ENCODE measurements at regions not wholly inside any gene's neighbourhood (a gene's known extent, or its start where the extent isn't known, plus 50 kb on each side); places are given as distances from the start of the nearest gene placed in this dataset.

DNA sequence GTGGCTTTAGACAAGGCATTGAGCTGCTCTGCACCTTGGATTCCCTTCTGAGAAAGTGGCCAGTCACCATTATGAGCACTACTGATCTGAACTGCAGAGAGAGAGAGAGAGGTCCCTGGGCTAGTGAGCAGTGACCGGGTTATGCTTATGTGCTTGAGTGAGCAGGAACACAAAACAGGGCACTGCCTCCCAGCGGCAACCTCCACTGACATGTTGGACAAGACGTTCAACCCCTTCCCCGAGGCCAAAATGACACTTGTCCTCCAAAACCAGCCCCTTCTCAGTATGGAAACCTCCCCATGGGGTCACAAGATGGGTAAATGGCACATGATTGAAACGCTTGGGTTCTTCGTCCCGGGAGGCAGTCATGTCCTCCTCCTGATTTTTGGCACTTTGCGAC is 339.4 kb upstream of the ZMIZ1 start:
- ATAC-seq: no peak

DNA sequence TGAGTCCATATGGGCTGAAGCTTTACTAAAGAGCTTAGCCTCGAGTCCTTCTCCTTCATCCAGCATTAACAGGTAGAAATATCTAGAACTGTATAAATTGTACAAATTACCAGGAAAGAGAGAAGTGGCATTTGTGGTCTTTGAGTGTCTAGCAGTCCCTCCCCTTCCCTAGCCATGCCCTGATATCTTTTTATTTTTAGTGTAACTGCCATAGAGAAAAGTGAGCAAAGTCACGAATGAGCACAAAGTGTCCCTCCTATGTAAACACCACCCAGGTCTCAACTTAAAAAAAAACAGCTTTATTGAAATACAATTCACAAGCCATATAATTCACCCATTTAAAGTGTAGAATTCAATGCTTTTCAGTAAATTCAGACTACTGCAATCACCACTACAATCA is 339.0 kb upstream of the ZMIZ1 start:
- ATAC-seq: no peak

DNA sequence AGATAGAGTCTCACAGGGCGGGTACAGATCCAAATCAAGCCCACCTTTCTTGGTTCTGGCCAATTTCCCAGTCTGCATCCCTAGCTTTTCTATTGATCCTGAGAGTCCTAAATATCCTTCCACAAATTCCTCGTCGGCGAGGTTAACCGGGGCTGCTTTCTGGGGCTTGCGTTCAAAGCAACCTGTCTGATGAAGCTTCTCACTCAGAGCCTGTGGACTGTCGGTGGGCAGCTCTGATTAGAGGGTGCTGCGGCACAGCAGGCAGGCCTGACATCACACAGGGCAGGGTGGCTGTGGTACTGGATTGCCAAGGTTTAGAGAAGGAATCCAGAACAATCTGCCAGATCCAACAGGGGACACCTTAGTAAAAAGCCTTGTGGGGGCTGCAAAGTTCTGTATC is 338.0 kb upstream of the ZMIZ1 start:
- no peak for ATAC-seq

DNA sequence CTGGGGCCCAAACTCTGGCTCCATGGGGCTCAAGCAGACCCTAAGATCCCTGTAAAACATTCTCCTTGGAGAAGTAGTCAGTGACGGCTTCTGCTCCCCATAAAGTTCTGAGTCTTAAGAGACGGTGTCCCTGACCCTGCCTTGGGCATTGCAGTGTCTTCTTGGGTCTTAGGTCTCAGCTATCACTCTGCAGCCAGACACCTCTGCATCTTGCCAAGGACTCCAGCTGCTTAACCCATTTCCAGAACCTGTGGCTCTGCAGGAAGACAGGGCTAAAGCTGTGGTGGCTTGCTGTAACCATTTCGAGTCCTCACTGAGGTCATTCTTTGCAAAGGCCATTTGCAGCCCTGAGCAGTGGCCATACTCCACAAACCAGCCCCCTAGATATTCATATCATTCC is 337.1 kb upstream of the ZMIZ1 start:
- ATAC-seq: no peak

DNA sequence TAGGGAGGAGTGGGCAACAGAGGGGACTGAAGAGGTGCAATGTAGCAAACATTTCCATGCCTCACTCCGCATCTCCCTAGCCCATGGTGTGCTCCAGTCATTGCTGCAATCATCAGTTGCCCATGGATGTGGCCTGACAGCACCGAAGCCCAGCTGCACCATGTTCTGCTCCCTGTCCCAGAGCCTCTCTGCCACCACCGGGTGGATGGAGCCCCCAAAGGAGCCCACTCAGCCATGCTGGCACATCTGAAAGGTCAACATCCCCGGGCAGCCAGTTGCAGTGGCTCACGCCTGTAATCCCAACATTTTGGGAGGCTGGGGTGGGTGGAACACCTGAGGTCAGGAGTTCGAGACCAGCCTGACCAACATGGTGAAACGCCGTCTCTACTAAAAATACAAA is 336.4 kb upstream of the ZMIZ1 start:
- ATAC-seq: no peak

DNA sequence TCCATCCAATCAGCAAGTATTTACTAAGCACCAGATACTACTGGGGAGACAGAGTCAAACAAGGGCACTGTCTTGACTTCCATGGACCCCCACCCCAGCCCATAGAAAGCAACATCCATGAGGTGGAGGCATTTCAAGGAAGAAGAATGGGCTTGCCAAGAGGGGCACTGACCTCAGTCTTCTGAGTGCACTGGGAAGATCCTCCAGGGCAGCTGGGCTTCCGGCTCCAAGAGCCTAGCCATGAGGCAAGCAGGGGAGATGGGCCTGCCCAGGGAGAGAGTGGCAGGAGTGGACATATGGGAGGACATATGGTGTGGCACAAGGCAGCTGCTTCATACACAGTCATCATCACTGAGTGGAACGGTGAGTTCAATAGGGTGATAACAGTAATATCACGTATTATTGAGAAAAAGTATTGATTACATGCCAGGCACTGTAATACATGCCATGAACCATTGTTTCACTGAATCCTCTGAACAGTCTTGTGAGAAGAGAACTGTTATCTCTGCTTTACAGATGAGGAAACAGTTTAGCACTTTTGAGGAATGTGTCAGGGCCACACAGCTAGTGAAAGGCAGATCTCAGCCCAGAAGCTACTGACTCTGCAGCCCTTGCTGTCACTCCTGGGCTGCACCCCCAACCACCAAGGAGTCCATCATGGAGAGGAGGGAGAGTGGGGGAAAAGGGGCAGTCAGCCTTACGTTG is 331.7 kb upstream of the ZMIZ1 start:
- no peak for ATAC-seq

DNA sequence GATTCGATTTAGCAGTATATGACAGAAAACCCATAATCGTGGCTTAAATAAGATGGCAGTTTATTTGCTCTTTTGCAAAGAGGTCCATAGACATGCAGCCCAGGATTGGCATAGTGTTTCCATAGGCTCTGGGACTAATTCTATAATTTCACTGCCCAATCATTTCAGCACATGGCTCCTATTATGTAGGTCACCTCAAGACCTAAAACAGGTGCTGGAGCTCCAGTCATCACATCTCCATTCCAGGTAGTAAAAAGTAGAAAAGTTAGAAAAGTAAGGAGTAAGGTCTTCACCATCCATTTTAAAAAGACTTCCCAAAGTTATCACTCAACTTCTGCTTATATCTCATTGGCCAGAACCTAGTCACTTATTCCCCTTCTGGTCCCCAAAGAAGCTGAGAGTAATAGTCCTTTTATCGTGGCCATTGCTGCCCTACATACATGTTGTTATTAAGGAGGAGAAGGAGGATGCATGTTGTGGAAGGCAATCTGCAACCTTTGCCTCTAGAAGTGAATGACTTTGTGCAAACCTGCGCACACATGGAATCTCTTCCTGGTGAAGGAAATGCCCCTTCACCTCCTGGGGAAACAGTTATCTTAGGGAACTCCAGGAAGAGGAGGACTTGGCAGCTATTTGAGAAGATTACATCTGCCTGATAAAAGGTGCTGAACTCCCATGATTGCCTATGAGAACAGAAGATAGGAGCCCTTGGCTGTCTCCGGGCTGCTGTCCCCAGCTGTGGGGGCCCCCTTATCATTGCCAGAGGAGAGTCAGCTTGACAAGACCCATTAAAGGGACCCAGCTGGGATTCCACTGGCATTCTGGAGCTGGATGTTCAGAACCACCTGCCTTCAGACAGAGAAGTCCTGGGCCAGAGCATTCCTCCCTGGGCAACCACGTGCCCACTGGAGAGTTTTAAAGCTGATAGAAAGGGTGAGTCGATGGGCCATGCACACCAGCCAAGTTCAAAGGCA is 330.6 kb upstream of the ZMIZ1 start:
- ATAC-seq: no peak

DNA sequence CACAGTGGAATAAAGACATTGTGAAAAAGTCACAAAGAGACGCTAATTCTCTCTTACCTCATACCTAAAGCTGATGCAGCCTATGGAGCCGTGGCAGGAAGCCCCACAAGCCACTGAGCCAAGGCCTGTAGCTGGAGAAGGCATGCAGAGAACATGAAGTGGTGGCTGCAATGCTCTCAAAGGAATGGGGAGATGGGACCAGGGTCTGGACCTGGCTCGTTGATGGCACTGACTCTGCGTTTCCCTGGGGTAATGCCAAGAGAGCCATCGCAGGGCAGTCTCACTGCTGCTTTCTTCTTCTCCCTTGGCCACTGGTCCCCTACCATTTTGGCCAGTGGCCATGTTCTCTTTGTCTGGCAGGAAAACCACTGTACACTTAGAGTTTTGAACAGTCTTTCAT is 329.9 kb upstream of the ZMIZ1 start:
- ATAC-seq: no peak

DNA sequence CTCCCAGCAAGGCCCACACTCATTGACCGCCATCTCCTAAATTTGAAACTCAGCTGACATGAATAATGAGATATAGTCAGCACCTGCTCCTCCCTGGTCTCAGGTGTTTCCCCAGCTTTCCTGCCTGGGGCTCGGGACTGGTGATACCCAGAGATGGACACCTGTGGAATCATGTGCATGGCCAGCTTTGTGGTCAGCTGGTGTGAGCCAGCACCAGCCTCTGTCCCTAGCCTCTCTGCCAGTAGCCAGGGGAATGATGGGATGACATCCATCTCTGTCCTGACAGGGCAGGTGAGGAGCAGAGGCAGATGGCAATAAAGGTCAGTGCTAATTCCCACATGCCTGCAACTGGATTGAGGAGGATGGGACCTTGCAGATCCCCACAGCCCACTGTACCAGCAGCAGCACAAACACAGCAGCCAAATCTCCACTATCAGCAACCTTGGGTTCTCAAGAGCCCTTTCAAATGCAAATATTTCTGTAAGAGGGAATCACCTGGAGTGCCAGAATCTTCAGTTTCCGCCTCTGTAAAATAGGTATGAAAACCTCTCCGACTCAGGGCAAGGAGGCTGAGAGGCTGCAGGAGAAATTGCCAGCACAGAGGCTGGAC is 329.2 kb upstream of the ZMIZ1 start:
- no peak for ATAC-seq

DNA sequence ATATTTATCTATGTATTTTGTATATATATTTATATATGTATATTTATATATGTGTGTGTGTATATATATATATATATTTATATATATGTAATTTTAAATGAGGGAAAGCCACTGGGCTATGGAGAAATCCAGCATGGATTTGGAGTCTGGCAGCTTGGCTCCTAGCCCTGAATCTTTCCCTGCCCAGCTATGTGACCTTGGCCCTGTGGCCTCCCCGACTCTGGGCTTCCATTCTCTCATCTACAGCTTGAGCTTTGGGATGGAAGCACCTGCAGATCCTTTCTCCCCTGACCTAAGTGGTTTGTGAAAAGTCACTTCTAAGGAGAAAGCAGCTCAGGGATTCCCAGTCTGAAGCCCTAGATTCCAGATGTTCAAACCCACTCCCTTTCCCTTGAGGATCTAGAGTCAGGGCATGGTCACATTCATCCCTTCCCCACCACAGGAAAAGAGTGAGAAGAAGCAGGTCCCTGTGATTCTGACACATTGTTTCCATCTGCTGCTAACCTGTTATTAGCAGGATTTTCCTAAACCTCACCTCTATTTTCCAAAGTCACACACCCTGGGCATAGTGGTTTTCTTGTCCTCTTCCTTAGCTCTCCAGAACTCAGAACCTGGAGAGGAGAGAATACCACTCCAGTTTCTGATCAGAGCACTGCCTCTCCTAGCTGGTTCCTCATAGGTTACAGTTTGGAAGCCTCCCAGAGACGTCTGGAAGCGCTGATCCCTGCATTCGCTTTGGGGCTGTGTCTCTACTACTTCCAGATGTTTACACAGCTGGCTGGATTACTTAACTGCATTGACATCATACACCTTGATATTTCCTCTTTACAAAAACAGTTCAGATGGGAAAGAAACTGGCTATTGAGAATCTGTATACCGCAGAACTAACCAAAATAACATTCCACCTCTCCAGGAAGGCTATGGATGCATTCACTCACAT is 327.5 kb upstream of the ZMIZ1 start:
- no peak for ATAC-seq

DNA sequence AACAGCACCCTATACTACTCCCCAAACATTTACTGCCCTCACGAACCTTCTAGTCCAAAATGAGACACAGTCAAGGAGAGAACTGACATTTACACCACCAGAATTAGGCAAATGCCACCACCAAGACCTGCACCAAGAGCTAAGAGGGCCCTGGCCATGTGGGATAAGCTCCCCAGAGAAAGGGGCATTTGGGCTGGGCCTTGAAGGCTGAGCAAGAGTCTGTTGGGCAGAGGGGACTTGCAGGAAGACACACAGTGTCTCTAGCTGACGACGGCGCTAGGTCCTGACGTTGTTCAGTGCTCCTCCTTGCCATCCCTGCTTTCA is 326.4 kb upstream of the ZMIZ1 start:
- ATAC-seq: no peak

DNA sequence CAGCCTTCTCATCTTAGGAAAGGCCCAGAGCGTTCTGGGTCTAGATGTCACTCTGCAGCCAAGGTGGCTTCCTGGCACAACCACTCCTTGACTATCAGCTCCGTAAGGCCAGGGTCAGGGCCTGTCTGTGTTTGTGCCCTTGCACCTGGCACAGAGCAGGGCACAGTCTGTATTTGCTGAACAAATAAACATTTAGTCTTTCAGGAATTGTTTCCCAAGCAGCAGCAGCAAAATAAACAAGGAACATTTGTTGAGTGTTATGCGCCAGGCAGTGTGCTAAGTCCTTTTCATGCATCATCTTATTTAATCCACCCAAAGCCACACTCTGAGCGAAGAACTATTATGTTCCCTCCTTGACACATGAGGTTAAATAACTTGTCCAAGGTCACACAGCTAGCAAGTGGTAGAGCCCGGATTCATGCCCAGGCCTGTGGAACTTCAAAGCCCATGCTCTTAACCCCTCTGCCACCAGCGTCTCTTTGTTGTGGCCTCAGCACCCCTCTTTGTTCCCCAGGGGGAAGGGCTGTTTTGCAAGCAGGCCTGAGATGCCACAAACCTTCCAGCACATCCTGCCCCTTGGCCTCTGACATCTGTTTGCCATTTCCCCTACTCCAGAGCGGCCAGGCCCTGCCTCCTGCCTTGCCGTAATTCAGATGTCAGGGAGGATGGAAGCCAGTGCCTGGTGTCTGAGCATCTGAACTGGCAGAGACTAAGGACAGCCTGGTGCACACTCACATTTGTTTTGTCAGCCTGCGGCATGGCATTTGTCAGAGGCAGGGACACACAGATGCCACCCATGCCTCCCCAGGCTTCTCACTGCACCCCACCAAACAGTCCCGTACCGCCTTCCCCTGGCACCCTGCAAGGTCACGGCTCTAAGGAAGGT is 325.8 kb upstream of the ZMIZ1 start:
- ATAC-seq: no peak

DNA sequence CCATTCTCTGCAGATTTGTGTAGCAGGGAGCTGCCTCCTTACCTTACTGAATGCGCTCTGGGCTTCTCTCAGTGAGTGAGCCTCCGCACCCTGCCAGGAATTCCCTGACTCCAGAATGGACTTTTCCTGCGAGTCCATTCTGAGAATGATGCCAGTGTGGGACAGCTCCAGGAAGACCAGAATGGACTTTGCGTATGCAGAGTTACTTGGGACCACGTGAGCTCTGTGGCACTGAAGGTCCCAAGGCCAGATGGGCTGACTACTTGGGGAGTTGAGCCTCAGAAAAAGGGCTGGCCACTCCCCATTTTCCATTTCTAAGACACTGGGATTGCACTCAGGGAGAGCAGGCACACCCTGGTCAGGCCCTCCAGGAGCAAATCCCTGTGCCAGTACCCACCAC is 324.7 kb upstream of the ZMIZ1 start:
- ATAC-seq: no peak

DNA sequence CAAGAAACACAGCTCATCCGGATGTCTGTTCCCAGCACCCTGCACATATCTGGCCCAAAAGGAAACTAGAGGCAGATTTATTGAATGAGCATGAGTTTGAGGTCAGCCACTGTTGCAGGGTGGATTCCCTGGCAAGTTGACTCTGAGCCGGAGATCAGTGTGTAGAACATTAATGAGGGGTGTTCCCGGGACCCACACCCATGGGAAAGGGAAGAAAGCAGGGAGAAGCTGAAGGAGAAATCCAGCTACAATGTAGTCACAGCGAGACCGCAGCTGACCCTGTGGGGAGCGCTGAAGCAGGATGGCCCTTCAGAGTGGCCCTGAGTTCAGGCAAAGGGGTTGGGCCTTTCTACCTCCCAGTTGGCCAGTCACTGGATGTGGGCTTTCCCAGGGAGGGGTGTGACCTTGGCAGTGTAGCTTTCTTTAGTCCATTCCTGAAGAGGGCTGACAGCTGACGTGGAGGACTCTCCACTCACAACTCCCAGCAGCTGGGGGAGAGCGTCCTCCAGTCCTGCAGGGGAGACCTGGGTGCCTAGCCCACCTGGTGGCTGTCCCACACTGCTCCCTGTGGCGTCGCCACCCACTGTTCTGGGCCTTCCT is 324.2 kb upstream of the ZMIZ1 start:
- ATAC-seq: no peak

DNA sequence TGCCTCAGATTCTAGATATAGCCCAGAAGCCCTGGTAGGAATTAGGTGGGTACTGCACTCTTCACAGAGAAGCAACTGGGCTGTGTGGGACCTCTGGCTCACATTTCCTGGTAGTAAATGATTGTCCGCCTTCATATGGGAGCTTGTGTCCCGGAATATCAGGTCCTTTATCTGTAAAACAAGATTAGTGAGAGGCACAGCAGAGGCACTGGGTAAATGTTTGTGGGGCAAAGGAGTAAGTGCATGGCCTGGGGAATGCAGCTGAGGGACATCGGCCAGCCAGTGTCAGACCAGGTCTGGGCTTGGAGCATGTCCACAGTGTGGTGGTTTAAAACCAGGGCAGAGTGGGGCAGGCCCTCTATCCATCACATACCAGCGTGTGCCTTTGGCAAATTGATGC is 323.3 kb upstream of the ZMIZ1 start:
- no peak for ATAC-seq

DNA sequence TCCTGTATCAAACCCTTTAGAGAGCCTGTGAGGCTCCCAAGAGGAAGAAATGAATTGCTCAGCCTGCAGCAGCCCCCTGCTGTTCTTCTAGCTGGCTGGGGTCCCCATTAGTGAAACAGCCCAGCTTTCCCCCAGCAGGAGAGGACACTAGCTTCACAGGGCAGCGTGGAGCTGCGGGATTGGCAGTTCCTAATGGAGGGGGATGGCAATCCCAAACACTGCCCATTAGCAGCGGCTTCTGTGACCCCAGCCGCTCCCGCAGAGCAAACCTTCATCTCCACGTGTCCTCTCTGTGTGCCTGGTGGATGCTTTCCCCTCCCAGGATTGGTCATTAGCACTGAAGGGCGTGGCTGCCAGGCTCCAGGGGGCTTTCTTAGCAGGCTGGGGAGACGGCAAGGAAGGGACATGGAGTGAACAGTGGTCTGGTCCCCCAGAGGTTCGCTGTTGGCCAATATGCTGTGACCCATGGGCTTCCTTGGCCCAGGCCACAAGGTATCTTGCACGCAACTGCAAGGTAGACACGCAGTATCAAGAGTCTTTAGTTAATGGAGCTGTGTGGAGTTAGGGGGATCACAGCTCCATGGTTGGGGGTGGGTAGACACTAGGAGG is 322.5 kb upstream of the ZMIZ1 start:
- no peak for ATAC-seq

DNA sequence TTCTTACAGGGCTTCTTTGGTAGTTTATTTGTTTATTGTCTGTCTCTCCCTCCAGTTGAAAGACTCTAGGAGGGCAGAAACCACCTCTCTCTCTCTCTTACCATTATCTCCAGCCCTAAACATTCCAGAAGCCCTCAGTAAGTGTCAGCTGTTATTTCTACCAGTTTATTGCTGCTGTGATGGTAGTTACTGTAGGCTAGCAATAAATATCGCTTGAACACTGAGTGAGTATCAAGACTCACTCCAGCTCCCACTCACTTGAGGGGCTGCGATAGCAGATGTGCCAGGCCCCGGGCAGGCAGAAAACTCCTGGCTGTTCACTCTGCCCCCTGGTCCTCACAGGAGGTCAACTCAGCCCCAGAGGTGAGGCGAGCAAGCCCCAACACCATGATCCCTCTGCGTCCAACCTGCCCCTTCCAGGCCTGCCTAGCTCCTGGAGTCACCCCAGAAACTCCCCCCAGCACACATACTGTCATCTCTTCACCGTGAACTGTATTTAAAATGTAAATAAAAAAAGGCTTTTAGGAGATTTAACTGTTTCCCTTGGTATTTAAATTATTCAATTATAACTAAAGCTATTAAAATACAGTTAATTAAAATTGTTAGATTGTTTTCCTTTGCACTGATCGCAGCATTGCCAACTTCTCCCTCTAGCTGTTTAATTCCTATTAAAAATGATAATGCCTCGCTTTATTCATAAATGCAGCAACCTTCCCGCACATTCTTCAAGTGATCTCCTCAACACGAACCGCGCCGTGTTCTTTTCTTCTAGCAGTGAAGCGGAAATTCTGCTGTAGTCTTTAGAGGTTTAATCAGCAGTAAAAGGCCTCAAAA is 321.1 kb upstream of the ZMIZ1 start:
- no peak for ATAC-seq

DNA sequence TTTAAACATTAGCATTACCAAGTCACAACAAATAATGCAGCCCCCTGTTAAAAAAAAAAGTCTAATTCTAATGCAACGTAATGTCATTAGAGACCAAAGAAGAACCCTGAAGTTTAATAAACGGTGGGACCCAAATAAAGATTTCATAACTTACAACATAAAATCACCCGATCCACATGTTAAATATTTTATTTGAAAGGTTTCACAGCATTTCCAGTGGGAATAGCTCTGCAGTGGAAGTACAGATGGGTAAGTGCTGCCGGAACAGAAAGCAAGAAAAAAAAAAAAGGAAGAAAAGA is 320.6 kb upstream of the ZMIZ1 start:
- ATAC-seq: no peak

DNA sequence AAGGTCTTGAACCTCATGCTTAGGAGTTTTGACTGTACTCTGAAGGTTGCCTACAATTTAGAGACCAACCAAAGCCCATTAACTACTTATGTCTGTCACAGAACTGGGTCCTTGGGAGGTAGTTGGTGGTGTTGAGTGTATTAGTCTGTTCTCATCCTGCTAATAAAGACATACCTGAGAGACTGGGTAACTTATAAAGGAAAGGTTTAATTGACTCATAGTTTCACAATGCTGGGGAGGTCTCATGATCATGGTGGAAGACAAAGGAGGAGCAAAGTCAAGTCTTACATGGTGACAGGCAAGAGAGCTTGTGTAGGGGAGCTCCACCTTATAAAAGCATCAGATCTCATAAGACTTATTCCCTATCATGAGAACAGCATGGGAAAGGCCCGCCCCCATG is 319.6 kb upstream of the ZMIZ1 start:
- no peak for ATAC-seq

DNA sequence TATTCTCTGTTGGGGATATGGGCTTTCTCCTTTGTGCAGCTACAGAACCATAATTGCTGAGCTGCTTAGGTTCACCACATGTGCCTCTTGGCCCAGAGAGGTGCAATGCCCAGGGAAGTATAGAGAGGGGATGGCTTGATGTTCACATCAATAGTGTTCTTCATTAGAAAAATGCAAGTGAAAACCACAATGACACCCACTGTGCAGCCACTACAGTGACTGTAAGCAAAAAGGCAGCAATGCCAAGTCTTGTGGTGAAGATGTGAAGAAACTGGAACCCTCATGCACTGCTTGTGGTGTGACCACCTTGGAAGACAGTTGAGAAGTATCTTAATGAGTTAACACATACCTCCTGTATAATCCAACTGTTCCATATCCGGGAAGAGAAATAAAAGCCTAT is 318.9 kb upstream of the ZMIZ1 start:
- no peak for ATAC-seq
